NT2/D1 (cell line): ENCODE measurements at regions not wholly inside any gene's neighbourhood (a gene's known extent, or its start where the extent isn't known, plus 50 kb on each side); places are given as distances from the start of the nearest gene placed in this dataset.

ENCODE experiments used
- SUZ12 ChIP-seq: IDR thresholded peaks from 2 replicates; pipeline ENCODE4 v1.6.1; 2011; ENCODE audit not compliant: insufficient read length, insufficient read depth; ENCODE audit errors: extremely low read depth
- YY1 ChIP-seq: IDR thresholded peaks from 2 replicates; pipeline ENCODE4 v1.6.1; 2011; ENCODE audit not compliant: insufficient read length, insufficient read depth
- ZNF274 ChIP-seq: IDR thresholded peaks from 2 replicates; pipeline ENCODE4 v1.6.1; 2011; ENCODE audit warnings: mild to moderate bottlenecking, low read depth, low read length

- TF ChIP-seq YY1 (no peak), ZNF274 (no peak), SUZ12 (no peak)
Observed at GRCh38 chr3:159186581-159186980, 384.7 kb downstream of the MFSD1 start.
